HG03095 (cell line): ENCODE measurements at regions not wholly inside any gene's neighbourhood (a gene's known extent, or its start where the extent isn't known, plus 50 kb on each side); places are given as distances from the start of the nearest gene placed in this dataset.

Source experiments
- ATAC-seq: cut with Tn5 transposase; IDR thresholded peaks from one replicate; pipeline ENCODE4 v1.9.1; 2021; ENCODE audit warnings: moderate library complexity; ENCODE audit not compliant: unreplicated experiment

DNA sequence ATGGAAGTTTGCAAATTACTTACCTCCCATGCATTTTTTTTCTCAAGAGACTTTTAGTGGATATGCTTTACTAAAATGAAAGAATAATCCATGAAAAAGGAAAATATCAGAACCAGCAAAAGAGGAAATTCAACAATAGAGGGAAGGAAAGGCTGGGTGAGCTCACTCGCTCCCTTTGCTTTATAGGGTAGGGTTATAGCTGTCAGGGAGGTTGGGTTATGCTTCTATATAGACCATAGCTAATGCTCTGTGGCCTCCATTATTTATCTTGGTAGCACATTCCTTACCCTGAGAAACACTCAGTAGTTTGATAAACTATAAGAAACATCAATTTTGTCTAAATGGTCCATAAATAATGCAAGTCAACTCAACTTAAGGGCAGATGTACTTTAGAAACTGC, 215.9 kb upstream of the FAR2 start:
- no peak for ATAC-seq

DNA sequence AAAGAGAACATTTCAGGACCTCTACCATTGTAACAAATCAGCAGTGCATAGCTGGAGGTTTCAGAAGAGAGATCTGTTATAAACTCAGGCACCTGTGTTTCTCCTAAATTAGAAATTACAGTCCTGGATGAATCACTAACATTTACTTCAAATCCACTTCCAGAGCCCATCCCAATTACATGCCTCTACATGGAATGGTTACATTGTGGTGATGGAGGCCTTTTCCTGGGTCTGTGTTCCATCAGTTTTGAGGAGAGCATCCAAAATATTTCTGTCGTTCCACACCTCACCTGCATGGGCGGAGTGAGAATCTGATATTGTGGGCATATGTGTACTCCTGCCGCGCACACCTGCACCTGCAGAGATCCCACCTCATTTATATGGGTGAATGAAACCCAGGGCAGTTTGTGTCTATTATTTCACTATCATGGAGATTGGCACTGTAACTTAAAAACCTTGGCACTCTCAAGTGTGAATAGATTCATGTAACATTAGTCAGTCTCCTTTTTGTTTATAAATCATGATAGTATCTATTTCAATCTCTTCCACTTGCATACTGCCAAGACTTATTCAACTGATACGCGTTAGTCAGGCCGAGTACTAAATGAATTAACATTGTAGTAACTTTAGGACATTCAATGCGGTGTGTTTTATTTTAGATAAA, 215.1 kb upstream of the FAR2 start:
- no peak for ATAC-seq

DNA sequence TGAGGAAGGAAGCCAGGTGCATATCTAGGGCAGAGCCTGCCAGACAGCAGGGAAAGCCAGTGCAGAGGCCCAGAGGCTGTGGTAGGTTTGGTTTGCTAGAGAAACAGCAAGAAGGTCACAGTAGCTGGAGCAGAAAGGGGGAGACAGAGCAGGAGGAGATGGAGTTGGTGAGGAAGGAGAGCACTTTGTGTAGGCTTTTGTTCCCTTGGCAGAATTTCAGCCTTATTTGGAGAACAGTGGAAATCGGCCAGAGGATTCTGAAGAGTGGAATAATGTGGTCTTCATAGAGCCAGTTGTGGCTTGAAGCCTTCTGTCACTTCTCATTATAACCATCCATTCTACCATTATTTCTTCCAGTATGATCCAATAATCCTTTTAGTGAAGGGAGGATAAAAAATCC, 212.9 kb upstream of the FAR2 start:
- ATAC-seq, result no peak

DNA sequence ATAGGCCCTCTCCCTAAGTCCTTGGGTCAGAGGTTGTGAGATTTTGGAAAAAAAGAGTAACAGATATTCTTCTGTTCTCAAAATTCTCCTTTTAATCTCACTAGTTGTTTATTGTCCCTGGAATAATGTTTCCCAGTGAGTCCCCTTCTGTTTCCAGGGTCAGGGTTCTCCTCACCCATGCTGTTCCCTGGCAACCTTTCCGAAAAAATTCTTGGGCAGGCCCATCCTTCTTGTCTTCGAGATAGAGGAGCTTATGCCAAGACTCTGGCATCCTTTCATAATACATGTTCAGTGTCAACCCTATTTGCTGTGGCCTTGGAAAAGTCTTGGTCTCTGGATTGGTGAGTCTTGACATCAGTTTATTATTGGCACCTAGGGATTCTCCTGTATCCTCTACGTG, 212.4 kb upstream of the FAR2 start:
- ATAC-seq, result no peak

DNA sequence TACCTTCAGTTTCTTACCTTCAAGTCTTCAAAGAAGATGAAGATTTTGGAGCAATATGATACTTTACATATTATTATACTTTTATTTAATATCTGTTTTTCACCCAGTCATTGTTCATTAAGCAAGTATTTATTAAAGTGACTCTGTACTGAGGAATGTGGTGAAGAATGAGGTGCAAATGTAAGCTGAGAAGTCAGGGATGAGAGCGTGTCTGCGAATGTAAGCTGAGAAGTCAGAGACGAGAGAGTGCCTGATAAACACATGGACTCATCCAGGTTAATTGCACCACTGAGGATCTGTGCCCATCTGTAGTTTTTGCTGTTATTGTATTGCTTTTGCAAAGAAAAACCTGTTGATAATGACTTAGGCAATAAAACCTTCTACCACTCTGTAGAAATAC, 211.9 kb upstream of the FAR2 start:
- ATAC-seq, result no peak

DNA sequence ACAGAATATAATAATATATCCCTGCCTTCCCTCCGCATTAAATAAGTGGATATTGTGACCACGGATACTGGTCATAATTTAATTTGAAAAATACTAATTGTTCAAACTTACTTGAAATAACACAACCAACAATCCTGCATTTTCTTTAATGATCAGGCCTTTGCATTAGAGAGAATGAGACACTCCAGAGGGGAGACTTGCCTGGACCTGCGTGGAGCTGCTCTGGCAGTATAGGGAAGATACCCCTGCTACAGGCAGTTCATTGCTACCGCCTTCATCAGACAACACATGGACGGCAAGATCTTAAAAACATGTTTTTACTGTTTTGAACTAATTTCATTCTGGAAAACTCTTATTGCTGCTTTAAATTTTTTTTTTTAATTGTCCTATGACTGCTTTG, 211.0 kb upstream of the FAR2 start:
- no peak for ATAC-seq

DNA sequence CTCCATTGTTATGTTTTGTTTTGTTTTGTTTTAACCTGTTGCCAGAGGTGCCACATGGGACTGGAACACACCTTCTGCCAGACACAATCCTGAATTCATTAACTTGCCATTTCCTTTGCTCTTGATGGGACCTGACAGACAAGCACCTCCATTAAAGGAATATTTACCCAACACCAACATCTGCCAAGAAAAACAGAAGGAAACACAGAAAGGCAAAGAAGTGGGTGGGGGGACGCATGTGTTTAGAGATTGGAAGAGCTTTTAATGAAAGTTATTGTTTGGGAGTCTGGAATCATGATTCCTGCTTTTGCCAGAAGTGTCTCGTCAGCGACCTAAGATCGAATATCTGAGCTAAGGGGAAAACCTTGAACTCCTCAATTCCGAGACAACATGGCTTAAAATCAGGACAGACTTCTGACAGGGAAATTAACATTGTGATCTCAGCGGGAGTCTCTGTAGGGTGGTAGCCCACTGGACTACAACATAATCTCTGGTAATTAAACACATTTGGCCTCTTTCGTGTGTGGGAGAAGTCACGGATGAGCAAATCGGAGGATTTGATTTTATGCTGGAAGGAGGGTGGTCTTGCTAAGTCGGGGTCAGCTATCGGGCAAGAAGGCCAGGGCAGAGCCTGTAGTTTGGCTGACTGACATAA, 210.4 kb upstream of the FAR2 start:
- ATAC-seq, result no peak

DNA sequence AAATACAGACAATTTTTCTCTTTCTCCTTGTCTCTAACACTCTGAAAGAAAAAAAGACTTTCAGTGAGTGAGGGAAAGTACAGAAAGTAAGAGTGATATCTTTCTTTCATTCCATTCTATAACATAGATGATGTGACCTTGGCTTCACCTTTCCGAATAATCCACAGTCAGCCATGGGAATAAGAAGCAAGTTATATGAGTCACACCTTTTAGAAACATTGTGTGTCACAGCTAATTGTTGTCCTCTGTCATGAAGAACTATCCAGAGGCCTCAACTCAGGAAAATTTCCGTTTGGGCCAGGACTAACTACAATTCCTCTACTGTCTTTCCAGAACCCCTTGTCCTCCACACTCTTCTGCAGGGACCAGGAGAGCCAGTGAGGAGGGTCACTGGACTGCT, 209.7 kb upstream of the FAR2 start:
- ATAC-seq, result no peak

DNA sequence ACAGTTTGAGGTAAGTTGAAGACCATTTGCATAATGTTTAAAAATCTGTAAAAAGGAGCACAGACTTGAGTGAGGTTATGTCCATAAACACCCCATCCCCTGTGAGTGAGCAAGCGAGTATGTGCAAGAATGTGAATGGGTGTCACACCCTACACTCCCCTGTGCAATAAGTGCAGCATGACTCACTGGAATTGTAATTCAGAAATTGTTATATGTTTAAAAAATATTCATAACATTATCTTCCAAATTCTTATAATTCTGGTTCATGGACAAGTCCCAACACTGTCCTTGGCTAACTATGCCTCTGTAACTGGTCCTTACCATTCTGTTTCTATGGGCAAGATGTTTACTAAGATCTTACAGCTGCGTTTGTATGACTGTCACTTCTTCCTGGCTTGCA, 207.8 kb upstream of the FAR2 start:
- ATAC-seq, result no peak

DNA sequence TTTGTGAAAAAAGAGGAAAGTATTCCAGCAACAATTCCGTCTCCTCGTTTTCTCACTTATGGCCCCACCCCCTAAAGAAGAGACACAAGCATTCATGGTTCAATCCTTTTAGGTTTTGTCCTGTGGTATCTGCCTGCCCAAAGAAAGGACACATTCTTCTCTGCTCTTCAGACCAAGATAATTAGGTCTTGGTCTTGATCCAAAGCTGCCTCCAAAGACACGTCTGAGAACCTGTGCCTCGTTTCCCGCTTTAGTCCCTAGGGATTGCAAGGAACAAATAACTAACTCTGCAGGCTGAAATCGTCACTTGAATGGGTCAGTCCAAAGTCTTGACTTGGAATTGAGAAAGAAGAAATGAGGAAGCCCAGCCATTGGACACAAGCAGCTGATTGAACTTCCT, 202.7 kb upstream of the FAR2 start:
- ATAC-seq, result no peak

DNA sequence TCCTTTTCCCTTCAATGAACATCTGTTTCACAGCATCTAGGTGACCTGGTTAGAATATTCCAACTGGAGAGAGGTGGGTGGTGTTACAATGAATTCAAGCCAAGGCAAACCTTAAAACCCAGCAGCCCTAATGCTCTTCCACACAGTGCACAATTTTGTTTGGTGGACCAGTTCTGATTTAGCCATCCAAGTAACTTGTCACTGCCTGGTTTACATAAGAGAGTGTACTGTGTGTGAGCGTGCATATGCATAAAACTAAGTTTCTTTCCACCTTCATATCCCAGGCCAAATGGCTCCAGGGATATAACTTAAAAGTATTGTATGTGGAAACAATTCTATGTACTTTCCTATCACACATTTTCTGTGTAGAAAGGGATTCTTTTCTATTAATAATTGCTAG, 200.4 kb upstream of the FAR2 start:
- ATAC-seq, result no peak

DNA sequence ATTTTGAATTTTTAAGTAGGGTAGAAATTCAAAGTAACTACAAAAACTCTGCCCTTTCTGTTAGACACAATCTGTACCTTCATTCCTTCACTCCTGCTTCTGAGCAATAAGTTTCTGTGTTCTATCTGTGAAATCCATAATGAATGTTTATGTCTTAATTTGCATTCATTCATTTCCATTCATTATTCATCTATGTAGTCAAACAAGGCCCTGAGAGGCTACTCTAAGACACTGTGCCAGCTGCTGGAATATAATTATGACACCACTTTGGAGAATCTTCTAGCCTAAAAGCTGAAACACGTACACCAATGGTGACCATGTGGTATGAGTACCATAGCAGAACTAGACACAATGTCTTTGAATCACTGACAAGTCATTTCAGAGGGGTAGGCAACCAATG, 199.9 kb upstream of the FAR2 start:
- no peak for ATAC-seq

DNA sequence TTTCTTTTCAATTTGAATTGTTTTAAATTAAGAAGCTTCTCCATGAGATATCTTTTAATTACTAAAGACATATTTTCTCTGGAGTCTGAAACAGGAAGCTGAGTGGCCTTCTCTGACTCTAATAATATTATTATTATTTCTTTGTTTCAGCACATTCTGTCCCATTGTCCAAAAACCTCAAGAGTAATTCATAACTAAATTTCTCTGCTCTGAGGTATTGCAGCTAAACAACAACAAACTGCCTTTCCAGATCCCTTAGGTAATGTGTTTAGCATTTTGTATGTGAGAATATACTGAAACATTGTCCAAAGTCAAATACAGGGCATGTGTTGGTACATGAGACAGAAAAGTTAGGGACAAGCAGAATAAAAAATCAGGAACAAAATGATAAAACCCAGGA, 199.0 kb upstream of the FAR2 start:
- no peak for ATAC-seq

DNA sequence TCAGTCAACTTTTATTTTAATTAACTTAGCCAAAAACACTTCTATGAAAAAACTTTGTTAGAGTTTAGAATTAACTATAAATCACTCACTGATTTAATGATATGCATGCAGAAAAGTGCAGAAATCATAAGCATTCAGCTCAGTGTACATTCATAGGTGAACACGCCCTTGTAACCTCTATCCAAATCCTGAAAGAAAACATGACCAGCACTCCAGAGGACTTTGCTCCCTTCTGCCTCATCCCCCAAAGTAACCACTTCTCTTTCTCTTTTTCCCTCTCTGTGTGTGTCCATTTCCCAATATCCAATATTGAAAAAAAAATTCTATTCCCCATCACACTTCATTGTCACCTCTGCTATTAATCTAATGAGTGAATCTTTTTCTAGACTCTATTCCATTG, 197.1 kb upstream of the FAR2 start:
- ATAC-seq, result no peak

DNA sequence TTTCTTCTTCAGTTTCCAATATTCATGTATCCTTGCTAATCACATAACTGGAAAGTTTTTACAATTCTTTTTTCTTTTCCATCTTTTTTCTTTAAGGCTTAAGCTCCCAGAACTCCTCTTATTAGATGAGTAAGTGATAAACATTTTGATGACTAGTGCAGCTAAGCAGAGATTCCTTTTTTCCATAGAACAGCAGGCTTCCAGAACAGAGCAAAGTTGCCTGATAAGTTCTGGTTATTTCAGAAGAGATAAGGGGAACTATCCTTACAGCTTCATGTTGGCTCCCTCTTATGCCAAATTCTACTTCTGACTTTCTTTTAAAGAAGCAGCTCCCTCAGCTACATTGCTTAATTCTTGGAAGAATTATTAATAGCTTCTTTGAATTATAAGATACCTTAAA, 194.7 kb upstream of the FAR2 start:
- no peak for ATAC-seq

DNA sequence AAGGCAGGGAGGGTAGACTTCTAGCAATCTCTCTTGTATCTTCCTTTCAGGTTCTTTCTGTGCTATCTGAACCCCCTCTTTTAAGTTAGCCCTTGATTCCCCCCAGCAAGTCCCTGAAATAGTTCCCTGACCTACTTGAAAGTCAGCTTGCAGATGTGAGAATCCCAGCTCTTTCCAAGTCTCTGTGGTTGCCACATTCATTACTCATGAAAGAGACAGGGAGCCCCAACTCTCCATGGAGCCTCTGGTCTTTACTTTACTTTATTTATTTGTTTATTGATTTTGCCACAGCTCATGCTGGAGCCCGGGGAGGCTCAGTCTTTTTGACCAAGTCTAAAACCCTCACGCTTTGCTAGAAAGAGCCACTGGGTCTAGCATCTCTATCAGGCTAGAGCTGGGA, 193.6 kb upstream of the FAR2 start:
- ATAC-seq, result no peak

DNA sequence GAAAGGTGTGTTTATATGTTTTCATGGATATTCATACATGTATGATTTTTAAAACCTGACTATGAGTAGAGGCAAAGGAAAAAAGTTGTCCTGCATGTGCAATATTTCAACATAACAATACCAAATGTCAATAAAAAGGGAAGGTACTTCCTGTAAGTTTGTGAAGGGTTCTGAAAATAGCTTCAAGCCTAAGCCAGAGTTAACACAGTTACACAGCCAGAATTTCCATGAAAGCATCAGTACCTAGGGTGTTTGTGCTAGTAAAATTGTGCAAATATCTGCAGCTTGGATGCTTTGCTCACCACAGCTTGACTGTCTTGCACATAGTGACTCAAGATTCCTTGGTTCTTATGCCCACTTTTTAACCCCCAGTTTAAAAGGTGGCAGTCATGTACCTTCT, 193.1 kb upstream of the FAR2 start:
- ATAC-seq, result no peak

DNA sequence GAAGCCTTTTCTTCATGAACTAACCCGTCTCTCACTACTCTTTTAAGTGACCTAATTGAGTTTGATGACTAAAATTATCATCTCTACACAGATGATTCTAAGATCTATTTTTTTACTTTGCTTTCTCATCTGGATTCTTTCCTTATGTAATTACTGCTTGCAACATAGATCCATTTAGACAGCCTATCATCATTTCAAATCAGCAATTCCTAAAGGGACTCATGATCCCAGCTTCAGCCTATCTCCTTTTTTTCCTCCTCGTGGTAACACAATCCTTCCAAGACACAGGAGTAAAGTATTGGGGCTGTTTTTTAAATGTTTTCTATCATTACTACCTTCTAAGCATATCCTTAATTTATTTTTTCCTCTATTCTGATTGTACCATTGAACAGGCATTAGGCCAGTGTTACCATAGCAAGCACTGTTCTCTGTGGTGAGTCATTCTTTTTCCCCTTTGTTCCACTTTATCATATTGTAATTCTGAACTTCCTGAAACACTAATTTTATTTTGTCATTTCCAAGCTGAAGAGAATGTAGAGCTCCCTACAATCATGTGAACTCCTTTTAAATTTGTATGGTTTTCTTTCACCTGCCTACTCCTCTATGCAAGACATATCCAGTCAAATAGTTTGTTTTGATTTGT, 190.4 kb upstream of the FAR2 start:
- no peak for ATAC-seq

DNA sequence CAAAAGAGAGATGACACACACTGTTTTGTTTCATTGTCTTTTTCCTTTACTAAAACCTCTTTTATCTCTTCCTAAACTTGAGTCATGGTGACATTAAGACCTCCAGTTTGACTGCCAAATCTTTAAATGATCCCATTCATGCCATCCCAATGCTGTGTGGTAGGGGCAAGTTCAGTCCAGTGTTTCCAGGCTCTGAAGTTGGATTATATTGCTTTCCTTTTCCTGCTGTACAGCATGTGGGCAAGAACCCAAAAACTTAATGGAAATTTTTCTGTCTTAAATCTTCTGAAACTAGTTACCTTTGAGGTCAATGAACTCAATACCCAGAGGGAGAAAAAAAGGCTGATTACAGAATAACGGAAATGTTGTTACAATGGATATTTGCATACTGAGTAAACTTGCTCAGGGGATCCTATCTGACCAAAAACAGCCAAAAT, 187.1 kb upstream of the FAR2 start:
- ATAC-seq, result no peak

DNA sequence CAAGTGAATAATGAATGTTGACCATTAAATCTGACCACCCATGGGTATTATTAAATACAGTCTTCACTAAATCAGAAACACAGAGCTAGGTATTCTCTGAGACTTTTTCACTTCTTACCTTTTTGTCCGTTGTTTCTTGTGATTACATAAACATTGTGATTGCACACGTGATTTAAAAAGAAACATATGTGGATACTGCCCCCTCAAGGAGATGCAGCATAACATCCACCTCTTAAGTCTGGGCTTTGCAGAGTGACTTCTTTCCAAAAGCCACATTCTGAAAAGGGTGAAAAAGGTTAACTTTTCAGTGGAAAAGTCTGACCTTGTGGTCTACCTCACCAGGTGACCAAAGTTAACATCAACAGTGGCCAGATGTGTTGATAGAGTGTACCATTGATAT, 185.5 kb upstream of the FAR2 start:
- no peak for ATAC-seq

DNA sequence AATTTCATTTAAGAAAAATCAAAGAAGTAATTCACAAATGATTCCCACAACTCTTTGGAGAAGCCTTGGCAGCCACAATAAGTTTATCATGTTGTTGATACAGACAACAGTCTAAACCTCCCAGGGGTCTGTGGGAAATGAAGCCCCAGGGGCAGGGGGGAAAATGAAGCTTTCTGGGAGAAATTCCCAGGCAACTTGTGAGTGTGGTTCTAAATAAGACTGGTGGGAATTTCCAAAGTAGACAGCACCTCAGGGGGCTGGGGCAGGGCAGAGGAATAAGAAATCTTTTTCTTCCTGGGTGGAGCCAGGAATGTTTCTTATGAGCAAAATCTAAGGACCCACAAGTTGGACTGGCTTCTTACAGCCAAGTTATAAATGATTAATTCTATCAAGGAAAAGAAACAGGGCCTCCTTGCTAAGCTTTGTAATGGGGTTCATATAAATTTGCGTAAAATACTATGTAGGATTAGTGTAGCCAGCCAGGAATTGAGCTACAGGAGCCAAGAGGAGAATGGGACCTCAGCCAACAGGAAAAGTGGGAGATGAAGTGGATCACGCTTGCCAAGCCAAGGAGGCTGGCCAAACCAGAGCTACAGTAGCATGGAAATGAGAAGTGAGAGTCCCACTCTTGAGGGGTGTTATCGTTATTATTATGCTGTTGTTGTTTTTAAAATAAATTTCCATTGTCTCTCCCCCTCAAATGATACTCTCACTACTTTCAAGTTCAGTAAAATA, 182.9 kb upstream of the FAR2 start:
- ATAC-seq, result no peak

DNA sequence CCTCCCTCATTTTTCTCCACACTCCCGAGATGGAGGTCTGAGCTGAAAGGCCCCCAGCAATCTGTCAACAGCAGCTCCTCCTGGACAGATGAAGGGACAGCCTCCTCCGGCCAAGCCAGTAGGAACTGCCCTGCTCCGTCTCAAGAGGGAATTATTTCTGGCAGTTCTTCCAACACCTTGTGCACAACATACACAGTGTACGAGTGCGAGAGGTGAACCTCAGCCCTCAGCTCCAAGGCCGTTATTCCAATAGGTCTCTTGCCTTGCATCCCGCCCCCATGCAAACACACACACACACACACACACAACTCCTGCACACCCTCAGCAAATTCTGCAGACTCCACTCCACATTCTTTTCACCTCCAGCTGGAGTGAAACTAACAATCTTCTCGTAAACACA, 181.7 kb upstream of the FAR2 start:
- no peak for ATAC-seq
